Ovary (tissue), 7 donors: ENCODE measurements at regions not wholly inside any gene's neighbourhood (a gene's known extent, or its start where the extent isn't known, plus 50 kb on each side); places are given as distances from the start of the nearest gene placed in this dataset.

Experiments
- DNase-seq, 5 donors: peaks; one replicate each; pipeline ENCODE4 v3.0.0-alpha.2; 2019 to 2020
- H3K27ac ChIP-seq, 2 donors: fragments of 200-600 bp; one replicate each; pipeline versions ENCODE4 v1.5.1 to v1.8.0; 2019 to 2022
- H3K27me3 ChIP-seq: fragments of 200-600 bp; one replicate; pipeline ENCODE4 v1.8.0; 2022
- H3K36me3 ChIP-seq: fragments of 200-600 bp; sonication (generic); one replicate; pipeline ENCODE4 v1.5.1; 2019
- H3K4me1 ChIP-seq: one replicate; pipeline ENCODE4 v1.8.1; 2013; ENCODE audit warnings: mild to moderate bottlenecking, moderate library complexity; ENCODE audit not compliant: insufficient read depth
- H3K4me3 ChIP-seq: fragments of 200-600 bp; sonication (generic); one replicate; pipeline ENCODE4 v1.5.1; 2017
- H3K9me3 ChIP-seq, 2 donors: fragments of 200-600 bp in 1 of 2; sonication (generic) in 1 of 2; one replicate each; pipeline versions ENCODE4 v1.5.1 to v1.8.1; 2013 to 2019; ENCODE audit warnings: mild to moderate bottlenecking in 1 of 2, moderate library complexity in 1 of 2
- EP300 ChIP-seq: sonication (generic); formaldehyde crosslinking; IDR thresholded peaks from one replicate; pipeline ENCODE4 v1.6.1; 2017; ENCODE audit warnings: antibody characterized with exemption
- POLR2A ChIP-seq: fragments of 450-650 bp; IDR thresholded peaks from one replicate; pipeline ENCODE4 v1.6.1; 2017; ENCODE audit warnings: antibody characterized with exemption, mild to moderate bottlenecking, moderate library complexity
- WGBS, 3 donors: extraction: QIAGEN DNeasy Blood & Tissue Kit in 1 of 3; methylation state at CpG; one replicate each; pipeline versions ENCODE4 v1.1.5 to v1.1.7; 2013 to 2017; 5-methylcytosine and 5-hydroxymethylcytosine counted together
- intact Hi-C, 4 donors: fragments of 100-400 bp; cut with DNase I; formaldehyde crosslinking; loops; one replicate each; pipeline versions ENCODE4 v1.11.0 to v1.15.1; 2022 to 2023
- TF ChIP-seq, protein P1 (sequence below), 3 donors: fragments of 450-650 bp in 2 of 3; fragments of 200-600 bp in 1 of 3; IDR thresholded peaks; one replicate each; pipeline versions ENCODE4 v1.5.1 to v1.8.0; 2016 to 2022; ENCODE audit warnings: antibody characterized with exemption in 3 of 3, mild to moderate bottlenecking in 1 of 3
- donor health status: DM: no; HTN: no; CAD: no; lungs with moderate emphysema.
- donor health status: DM: no; HTN: no; CAD: no.
- donor health status: Bipolar disorder and iron deficiency.
- donor health status: DM: no; HTN: no; CAD: no.
- donor health status: DM: yes; HTN: yes; CAD: no.

DNA sequence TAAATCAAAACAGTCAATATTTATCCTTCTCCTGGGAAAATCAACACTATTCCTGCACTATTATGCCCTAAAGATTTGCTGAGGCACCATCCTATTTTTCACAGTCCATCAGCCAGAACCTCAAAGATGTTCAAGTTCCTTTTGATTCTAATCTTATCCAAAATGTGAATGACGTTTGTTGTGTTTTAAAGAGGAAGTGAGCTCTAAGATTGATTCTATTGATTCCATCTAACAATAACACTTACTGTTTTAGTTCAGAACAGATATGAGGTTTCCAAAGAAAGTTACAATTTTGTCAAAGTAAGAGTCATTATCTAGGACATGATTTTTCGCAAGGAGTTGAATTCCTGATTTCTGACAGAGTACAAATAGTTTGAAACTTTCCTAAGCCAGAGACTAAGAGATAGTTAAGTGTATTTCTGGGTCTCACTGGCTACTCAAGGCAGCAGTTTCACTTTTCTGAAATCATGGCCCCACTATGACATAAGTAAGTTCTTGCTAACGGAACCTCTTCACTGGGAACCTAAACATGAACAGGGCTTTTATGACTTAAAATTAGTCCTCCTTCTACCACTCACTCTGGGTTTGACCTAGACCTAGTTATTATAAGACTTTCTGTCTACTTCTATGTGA lies 84.7 kb downstream of the LHX9 start:
- no peaks in the 10 kb centered on the region for H3K27me3 ChIP-seq
- intact Hi-C loops = no loop called here
- H3K4me1 ChIP-seq = no peaks in the 10 kb centered on the region
- H3K36me3 ChIP-seq = no peaks in the 10 kb centered on the region
- H3K9me3 ChIP-seq = no peaks in the 10 kb centered on the region
- no peak overlapping the region for H3K4me3 ChIP-seq
- no peak overlapping the region for H3K27ac ChIP-seq
- TF ChIP-seq EP300 (no peak), POLR2A (no peak)
- TF ChIP-seq, protein P1, sequence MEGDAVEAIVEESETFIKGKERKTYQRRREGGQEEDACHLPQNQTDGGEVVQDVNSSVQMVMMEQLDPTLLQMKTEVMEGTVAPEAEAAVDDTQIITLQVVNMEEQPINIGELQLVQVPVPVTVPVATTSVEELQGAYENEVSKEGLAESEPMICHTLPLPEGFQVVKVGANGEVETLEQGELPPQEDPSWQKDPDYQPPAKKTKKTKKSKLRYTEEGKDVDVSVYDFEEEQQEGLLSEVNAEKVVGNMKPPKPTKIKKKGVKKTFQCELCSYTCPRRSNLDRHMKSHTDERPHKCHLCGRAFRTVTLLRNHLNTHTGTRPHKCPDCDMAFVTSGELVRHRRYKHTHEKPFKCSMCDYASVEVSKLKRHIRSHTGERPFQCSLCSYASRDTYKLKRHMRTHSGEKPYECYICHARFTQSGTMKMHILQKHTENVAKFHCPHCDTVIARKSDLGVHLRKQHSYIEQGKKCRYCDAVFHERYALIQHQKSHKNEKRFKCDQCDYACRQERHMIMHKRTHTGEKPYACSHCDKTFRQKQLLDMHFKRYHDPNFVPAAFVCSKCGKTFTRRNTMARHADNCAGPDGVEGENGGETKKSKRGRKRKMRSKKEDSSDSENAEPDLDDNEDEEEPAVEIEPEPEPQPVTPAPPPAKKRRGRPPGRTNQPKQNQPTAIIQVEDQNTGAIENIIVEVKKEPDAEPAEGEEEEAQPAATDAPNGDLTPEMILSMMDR (IDR thresholded peaks at IDR 0.05) = no peak
- 75 to 80% (median 75%) methylated on average over 3 of the region's 3 CpGs for WGBS, 3 donors
- DNase-seq = no peak

DNA sequence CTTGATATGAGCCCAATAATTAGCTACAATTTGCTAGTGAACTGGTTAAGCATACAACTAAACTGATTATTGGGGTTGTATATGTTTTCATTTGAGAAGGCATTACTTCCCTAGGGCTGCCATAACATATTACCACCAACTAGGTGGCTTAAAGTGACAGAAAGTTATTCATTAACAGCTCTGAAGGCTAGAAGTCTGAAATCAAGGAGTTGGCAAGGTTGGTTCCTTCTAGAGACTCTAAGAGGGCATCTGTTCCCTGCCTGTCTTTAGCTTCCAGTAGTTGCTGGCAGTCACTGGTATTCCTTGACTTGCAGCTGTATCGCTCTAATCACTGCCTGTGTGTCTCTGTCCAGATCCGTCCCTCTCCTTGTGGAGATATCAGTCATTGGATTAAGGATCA lies 86.3 kb downstream of the LHX9 start:
- H3K4me3 ChIP-seq = no peak overlapping the region
- 90 to 94% (median 94%) methylated on average over 2 of the region's 2 CpGs for WGBS, 3 donors
- H3K27me3 ChIP-seq = no peaks in the 10 kb centered on the region
- no peak overlapping the region for H3K27ac ChIP-seq
- no peak for DNase-seq
- no peaks in the 10 kb centered on the region for H3K4me1 ChIP-seq
- no peaks in the 10 kb centered on the region for H3K9me3 ChIP-seq
- TF ChIP-seq POLR2A (no peak), EP300 (no peak)
- TF ChIP-seq, protein P1 (IDR thresholded peaks at IDR 0.05) = no peak
- intact Hi-C loops = no loop called here
- no peaks in the 10 kb centered on the region for H3K36me3 ChIP-seq

DNA sequence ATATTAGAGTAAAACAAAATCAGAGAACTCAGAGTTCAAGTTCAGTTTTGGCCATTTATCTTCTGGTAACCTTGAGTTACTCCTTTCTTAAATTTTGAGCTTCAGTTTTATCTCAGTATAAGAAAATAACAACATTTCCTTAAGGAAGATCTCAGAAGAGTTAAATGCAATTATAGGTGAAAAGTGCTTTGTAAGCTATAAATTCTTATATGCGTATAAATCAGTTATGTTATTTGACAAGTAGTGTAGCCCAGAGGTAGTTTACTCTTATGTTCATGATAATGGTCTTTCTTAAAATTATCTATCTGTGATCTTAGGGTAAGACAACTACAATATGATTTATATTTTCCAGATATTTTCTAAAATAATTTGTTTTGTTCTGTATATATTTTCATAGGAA lies 89.8 kb downstream of the LHX9 start:
- WGBS, 3 donors = 88 to 97% (median 90%) methylated on average over 1 of the region's 1 CpG
- H3K4me3 ChIP-seq = no peak overlapping the region
- no peak overlapping the region for H3K27ac ChIP-seq
- no peaks in the 10 kb centered on the region for H3K36me3 ChIP-seq
- intact Hi-C loops = no loop called here
- TF ChIP-seq EP300 = no peak
- TF ChIP-seq POLR2A = no peak
- TF ChIP-seq, protein P1 (IDR thresholded peaks at IDR 0.05) = no peak
- H3K4me1 ChIP-seq = no peaks in the 10 kb centered on the region
- no peaks in the 10 kb centered on the region for H3K27me3 ChIP-seq
- peaks cover 0 to 5% of the 10 kb centered on the region in 2 donors for H3K9me3 ChIP-seq
- DNase-seq = no peak

DNA sequence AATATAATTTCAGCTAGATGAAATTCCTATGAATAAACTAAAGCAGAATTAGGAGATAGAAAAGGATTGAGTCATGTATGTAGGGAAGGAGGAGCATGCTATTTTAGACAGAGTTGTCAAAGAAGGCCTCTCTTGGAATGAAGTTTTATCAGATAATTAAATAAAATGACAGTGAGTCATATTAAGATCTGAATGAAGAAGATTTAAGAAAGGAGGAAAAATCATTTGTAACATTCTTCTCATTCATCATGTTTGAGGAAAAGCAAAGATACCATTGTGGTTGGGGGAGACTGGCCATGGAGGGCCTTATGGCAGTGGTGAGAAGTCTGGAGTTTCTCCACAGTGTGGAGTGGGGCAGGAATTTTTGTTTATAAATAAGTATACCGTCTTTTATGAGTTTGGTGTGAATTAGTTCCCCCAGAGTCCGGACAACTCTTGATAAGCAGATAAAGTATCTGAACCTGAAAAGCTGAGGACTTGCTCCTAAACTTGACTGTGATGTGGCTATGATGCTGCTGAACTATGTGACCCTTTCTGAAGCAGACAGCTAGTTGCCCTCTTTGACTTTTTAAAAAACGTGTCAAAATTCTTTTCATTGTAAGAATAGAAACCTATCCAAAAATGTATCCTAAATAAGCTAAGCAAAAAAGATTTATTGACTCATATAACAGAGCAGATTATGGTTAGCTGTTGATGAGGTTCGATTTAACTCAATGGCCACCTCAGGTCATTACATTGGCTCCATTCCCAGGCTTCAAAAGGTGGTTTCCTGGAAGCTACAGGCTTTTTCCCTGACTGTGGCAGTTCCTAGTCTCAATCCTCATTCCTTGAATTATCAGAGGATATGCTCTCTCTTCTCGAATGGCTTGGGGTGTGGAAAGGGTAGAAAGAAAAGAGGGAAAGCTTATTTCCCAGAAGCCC lies 90.8 kb downstream of the LHX9 start:
- intact Hi-C loops = no loop called here
- no peak for TF ChIP-seq POLR2A
- no peak for TF ChIP-seq EP300
- TF ChIP-seq, protein P1 (IDR thresholded peaks at IDR 0.05) = no peak
- no peaks in the 10 kb centered on the region for H3K4me1 ChIP-seq
- peaks cover 0 to 5% of the 10 kb centered on the region in 2 donors for H3K9me3 ChIP-seq
- no peak overlapping the region for H3K4me3 ChIP-seq
- no peak overlapping the region for H3K27ac ChIP-seq
- H3K27me3 ChIP-seq = no peaks in the 10 kb centered on the region
- WGBS, 3 donors = 51 to 57% (median 51%) methylated on average over 5 of the region's 5 CpGs
- no peak for DNase-seq
- no peaks in the 10 kb centered on the region for H3K36me3 ChIP-seq
